ENCODE measurements at regions not wholly inside any gene's neighbourhood (a gene's known extent, or its start where the extent isn't known, plus 50 kb on each side); places are given as distances from the start of the nearest gene placed in this dataset.

DNA sequence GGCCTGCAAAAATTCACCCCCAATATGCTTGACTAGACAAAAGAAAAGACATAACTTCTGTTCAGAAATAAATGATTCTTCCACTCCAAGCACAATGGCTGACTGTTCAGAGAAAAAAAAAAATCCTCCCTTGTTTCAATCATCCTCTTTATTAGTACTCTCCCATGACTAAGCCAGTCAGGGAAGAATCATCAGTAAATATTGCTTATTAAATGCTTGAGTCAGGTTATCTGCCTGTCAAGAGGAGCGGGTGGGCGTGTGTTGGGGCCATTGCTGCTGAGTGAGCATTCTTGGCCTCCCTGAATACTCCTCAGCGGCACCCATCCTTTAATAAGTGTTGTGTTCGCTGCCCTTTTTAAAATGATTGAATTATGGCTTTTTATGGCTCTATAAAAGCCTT is 1334.8 kb upstream of the CELF4 start:
- ATAC-seq (ENCODE audit: insufficient number of reproducible peaks, low FRiP score, low read depth) (no peak), DNase-seq (ENCODE audit: low spot score) (no peak)
- H3K27me3 ChIP-seq (replicated peaks; ENCODE audit: insufficient read depth): no peaks in the 10 kb centered on the region
- TF ChIP-seq, protein P1, sequence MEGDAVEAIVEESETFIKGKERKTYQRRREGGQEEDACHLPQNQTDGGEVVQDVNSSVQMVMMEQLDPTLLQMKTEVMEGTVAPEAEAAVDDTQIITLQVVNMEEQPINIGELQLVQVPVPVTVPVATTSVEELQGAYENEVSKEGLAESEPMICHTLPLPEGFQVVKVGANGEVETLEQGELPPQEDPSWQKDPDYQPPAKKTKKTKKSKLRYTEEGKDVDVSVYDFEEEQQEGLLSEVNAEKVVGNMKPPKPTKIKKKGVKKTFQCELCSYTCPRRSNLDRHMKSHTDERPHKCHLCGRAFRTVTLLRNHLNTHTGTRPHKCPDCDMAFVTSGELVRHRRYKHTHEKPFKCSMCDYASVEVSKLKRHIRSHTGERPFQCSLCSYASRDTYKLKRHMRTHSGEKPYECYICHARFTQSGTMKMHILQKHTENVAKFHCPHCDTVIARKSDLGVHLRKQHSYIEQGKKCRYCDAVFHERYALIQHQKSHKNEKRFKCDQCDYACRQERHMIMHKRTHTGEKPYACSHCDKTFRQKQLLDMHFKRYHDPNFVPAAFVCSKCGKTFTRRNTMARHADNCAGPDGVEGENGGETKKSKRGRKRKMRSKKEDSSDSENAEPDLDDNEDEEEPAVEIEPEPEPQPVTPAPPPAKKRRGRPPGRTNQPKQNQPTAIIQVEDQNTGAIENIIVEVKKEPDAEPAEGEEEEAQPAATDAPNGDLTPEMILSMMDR (IDR thresholded peaks at IDR 0.05): no peak
- no peaks in the 10 kb centered on the region for H3K9me3 ChIP-seq
- H3K4me1 ChIP-seq (ENCODE audit: control insufficient read depth in 1 of 2, low read depth in 2 of 2): no peaks in the 10 kb centered on the region
- H3K36me3 ChIP-seq: no peaks in the 10 kb centered on the region
- H3K27ac ChIP-seq: no peak overlapping the region
- no peak overlapping the region for H3K4me3 ChIP-seq

DNA sequence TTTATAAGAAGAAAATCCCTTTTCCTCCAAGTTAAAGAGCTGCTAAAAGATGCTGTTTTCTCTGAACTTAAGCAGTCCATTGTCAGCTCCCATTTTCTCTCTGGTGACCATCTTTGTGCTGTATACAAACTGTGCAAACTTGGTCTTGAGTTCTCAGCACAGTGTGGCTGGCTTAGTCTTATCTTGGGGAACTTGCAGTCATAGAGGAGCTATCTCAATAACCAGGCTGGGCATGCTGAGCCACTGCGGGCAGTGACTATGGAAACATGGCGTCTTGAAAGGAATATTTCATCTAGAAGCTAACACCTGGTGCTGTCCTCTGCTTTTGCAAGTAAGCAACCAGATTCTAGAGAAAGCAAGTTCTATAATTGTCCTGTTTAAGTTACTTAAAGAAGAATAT is 1334.4 kb upstream of the CELF4 start:
- no peak overlapping the region for H3K27ac ChIP-seq
- DNase-seq (ENCODE audit: low spot score) (no peak), ATAC-seq (ENCODE audit: insufficient number of reproducible peaks, low FRiP score, low read depth) (no peak)
- H3K27me3 ChIP-seq (replicated peaks; ENCODE audit: insufficient read depth): no peaks in the 10 kb centered on the region
- H3K4me3 ChIP-seq: no peak overlapping the region
- no peaks in the 10 kb centered on the region for H3K36me3 ChIP-seq
- H3K9me3 ChIP-seq: no peaks in the 10 kb centered on the region
- TF ChIP-seq, protein P1 (IDR thresholded peaks at IDR 0.05): no peak
- H3K4me1 ChIP-seq (ENCODE audit: control insufficient read depth in 1 of 2, low read depth in 2 of 2): no peaks in the 10 kb centered on the region

DNA sequence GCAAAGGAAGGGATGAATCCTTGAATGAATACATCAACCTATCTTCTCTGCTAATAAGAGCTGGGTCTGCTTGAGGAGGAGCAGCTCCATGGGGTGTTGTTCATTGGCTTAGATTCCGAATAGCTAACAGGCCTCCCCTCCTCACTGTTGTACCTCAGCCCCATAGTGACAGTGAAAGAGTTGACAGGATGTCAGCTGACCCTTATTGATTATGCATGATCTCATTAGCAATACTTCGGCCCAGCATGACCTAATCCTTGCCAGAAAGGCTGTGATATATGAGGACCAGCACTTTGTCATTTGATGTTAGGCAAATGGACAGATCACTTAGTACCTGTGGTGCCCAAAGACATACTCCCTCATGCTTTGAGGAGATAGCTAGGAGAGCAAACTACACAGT is 1333.7 kb upstream of the CELF4 start:
- Histone ChIP-seq H3K27me3 (replicated peaks; ENCODE audit: insufficient read depth) (no peaks in the 10 kb centered on the region), H3K36me3 (no peaks in the 10 kb centered on the region), H3K4me1 (ENCODE audit: control insufficient read depth in 1 of 2, low read depth in 2 of 2) (no peaks in the 10 kb centered on the region), H3K27ac (no peak overlapping the region), H3K4me3 (no peak overlapping the region), H3K9me3 (no peaks in the 10 kb centered on the region)
- DNase-seq (ENCODE audit: low spot score) (no peak), ATAC-seq (ENCODE audit: insufficient number of reproducible peaks, low FRiP score, low read depth) (no peak)
- TF ChIP-seq, protein P1 (IDR thresholded peaks at IDR 0.05): no peak

DNA sequence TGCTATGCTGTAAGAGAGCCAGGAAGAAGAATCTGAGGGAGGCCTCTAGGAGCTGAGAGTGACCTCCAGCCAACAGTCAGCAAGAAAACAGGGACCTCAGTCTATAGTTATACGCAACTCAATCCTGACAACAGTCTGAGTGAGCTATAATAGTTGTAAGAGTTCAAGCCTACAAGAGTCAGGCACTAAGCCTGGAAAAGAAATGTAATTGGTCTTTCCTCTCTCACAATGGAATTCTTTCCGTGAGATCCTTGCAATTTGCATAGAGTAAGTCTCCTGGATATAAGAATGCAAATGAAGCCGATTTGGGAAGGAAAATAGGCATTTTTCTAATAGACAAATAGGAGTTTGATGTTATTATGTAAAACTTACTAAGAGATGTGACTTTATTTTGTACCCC is 1332.6 kb upstream of the CELF4 start:
- H3K9me3 ChIP-seq: no peaks in the 10 kb centered on the region
- ATAC-seq (ENCODE audit: insufficient number of reproducible peaks, low FRiP score, low read depth): no peak
- no peak for DNase-seq (ENCODE audit: low spot score)
- TF ChIP-seq, protein P1 (IDR thresholded peaks at IDR 0.05): no peak
- H3K27me3 ChIP-seq (replicated peaks; ENCODE audit: insufficient read depth): no peaks in the 10 kb centered on the region
- no peak overlapping the region for H3K4me3 ChIP-seq
- no peaks in the 10 kb centered on the region for H3K36me3 ChIP-seq
- no peaks in the 10 kb centered on the region for H3K4me1 ChIP-seq (ENCODE audit: control insufficient read depth in 1 of 2, low read depth in 2 of 2)
- H3K27ac ChIP-seq: no peak overlapping the region

DNA sequence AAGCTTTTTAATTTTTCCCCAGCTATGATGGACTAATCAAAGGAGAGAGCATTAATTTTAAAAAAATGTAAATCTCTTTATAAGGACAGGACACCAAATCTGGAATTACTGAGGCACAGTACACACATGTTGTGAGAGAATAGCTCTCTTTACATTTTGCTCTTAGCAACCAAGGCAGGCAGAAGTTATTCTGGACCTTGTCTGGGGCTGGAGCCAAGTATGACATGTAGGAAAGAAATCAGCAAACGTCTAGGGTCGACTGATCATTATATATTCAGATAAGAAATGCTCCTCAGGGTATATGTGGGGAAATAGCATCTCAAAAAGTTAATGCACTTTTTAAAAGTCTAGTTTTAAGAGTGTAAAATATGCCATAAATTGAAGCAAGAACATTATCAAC is 1330.0 kb upstream of the CELF4 start:
- no peaks in the 10 kb centered on the region for H3K36me3 ChIP-seq
- ATAC-seq (ENCODE audit: insufficient number of reproducible peaks, low FRiP score, low read depth): no peak
- H3K27me3 ChIP-seq (replicated peaks; ENCODE audit: insufficient read depth): no peaks in the 10 kb centered on the region
- H3K4me1 ChIP-seq (ENCODE audit: control insufficient read depth in 1 of 2, low read depth in 2 of 2): no peaks in the 10 kb centered on the region
- DNase-seq (ENCODE audit: low spot score): no peak
- H3K27ac ChIP-seq: no peak overlapping the region
- H3K4me3 ChIP-seq: no peak overlapping the region
- no peaks in the 10 kb centered on the region for H3K9me3 ChIP-seq
- TF ChIP-seq, protein P1 (IDR thresholded peaks at IDR 0.05): no peak
